HG03175 (cell line): ENCODE measurements at regions not wholly inside any gene's neighbourhood (a gene's known extent, or its start where the extent isn't known, plus 50 kb on each side); places are given as distances from the start of the nearest gene placed in this dataset.
"Not testable (repeated sequence)": the region's sequence is repeated elsewhere in the genome, so short reads cannot be mapped to it uniquely, and the experiment has no call there.

ENCODE experiments used
- ATAC-seq: cut with Tn5 transposase; IDR thresholded peaks from one replicate; pipeline ENCODE4 v1.9.1; 2021; ENCODE audit warnings: mild to moderate bottlenecking, moderate library complexity; ENCODE audit not compliant: unreplicated experiment

GRCh38 chr10:35838054-35838453, 196.0 kb upstream of the FZD8 start:
- no peak for ATAC-seq

DNA sequence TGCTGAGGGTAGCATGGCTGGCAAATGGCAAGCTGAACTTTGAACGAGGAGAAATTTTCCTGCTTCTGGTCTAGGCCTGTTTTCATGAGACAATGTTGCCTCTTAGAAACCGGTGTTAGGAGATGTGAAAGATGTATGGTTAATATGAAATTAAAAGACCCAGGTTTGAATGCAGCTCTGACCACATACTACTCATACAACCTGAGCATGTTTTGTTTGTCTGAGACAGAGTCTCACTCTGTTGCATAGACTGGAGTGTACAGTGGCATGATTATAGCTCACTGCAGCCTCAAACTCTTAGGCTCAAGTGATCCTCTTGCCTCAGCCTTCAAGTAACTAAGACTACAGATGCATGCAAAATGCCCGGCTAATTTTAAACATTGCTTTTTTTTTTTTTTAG, 193.4 kb upstream of the FZD8 start:
- no peak for ATAC-seq

DNA sequence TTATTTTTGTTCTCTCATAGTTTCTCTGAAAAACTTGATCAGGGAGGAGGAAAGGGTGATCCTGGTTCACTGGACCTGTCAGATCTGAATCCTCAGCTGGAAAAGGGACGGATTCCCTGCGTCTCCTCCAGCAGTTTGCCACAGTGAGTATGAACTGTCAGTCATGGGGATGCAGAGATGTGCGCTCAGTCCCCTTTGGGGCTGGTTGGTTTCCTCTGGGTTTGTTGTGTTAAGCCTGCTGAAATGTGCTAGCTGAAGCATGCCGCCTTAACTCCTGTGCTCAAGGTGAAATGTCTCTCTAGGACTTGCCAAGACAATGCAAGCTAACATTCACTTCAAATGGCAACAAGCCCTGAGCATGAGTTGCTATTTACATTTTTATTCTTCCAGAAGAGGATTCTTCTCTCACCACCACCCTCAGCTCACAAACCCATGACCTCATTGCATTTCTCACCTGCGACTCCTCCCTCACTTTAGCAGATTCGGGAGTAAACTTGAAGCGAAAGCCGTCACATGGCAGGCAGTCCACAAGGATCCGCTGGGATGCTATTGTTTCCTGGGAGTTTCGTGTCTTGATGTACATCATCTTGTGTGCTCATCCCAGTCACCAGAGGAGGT, 192.9 kb upstream of the FZD8 start:
- no peak for ATAC-seq

GRCh38 chr10:35827783-35828182, 185.7 kb upstream of the FZD8 start:
- no peak for ATAC-seq

DNA sequence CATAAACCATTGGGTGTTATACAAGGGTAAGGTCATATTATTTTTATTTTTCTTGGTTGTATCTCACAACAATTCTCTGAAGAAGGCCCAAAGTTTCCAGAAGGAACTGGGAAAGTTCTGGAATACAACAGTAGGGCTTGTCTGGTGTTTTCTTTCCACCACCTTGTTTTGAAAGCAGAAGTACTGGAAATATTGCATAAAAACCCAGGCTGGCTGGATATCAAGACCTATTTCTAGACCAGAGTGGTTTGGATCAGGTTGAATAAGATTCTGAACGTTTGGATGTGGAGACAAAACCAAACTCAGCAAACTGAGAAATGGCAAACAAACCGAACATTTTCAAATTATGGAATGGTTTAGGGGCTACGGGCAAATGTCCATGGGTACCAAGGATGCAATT, 182.6 kb upstream of the FZD8 start:
- ATAC-seq, result no peak

DNA sequence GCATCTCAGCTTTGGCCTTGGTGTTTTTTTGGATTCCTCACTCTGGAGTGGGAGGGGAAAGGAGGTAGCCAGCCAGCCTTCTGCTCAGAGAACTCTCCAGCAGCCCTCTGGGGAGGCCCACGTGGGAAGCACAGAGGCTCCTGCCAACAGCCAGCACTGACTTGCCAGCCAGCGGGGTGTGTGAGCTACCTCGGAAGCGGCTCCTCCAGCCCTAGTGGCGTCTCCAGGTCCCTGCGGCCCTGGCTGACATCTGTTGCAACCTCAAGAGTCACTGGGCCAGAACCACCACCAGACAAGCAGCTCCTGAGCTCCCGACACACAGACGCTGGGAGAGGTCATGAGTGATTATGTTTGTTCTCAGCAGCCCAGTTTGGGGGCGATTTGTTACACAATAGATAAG, 180.2 kb upstream of the FZD8 start:
- no peak for ATAC-seq

DNA sequence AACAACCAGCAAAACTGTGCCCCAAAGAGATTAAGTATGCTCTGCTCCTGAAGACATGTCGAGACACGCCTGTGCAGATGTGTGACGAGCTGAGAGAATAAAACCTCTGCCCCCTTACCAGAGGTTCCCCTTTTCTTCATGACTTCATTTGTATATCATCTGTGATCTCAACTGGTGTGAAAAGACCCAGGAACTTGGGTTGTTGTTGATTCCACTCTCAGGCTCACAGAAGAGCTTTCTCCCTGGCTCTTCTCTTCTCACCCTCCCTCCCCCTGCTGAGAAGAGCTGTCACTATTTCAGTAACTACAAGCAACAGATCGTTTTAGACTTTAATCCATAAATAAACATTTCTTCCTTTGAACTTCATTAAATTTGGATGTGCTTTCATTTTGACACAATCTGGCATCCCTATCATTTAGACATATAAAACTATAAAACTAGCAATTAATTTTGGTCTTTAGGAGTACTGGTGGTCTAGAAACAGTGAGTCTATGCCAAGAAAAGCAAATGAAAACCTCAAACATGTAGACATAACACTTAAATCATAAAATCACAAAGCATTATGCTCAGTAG, 179.3 kb upstream of the FZD8 start:
- ATAC-seq, result peak; percentile 92

DNA sequence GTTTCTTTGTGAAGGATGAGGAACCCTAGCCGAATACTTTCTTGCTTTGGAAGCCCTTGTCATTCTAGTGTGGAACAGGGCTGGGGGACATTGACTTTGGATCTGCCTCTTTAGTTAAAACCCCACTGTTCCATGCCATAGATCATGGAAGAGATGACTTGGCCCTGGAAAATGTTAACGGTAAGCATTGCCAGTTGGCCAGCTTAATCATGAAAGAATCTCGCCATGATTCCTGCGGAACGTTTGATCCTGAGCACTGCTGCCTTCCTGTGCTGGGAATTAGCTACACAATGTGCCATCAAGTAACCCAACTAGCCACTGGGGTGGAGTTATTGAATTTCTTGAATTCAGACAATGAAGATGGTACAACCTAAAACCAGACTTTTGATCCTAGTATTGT, 177.6 kb upstream of the FZD8 start:
- no peak for ATAC-seq

GRCh38 chr10:35819011-35819410, 176.9 kb upstream of the FZD8 start:
- no peak for ATAC-seq

GRCh38 chr10:35817109-35817508, 175.0 kb upstream of the FZD8 start:
- ATAC-seq, result not testable (repeated sequence)

DNA sequence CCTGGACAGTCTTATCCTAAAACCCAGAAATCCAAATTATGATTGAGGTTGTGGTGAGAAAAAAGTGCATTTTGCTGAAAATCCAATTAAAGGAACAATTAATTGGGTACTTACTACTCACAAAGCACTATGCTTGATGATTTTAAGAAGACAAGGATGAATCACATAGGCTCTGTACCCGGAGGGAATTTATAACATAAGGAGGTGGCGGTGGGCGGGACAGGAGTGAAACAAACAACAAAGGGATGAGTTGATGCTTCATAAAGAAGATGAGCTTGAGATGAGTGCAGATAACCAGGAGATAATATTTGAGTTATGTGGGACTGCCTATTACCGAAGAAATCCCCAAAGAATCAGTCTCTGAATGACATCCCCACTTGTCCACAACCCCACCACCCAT, 171.1 kb upstream of the FZD8 start:
- no peak for ATAC-seq

DNA sequence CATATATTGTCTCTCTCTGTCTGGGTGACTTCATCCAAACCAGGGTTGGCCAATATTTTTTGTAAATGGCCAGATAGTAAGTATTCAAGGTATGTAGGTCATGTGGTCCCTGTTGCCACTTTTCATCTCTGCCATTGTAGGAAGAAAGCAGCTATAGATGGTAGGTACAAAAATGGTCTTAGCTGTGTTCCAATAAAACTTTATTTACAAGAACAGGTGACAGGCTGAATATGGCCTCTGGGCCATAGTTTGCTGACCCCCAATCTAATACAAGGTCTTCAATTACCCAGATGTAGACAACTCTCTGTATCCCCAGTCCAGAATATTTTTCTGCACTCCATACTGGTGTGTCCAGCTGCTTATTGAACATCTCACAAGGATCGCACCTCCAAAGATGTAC, 166.2 kb upstream of the FZD8 start:
- no peak for ATAC-seq

DNA sequence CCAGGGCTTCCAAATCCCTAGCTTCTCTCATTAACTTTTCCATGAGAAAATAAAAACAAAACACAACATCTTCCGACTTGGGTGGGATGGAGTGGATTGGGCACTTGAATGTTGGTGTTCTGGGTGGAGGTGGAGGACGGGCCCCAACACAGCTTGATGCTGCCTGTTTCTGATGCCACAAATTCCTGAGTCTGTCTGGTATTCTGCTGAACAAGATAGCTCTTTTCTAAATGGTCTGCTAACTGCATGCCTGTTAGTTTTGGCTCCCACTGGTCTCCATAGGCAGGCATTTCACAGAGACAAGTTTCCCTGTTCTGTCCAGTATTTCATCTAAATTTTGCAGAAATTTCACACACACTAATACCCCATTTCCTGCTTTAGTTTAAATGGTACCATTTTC, 160.9 kb upstream of the FZD8 start:
- no peak for ATAC-seq

GRCh38 chr10:35797187-35797586, 155.1 kb upstream of the FZD8 start:
- no peak for ATAC-seq

GRCh38 chr10:35795131-35795824, 153.2 kb upstream of the FZD8 start:
- ATAC-seq, result no peak

DNA sequence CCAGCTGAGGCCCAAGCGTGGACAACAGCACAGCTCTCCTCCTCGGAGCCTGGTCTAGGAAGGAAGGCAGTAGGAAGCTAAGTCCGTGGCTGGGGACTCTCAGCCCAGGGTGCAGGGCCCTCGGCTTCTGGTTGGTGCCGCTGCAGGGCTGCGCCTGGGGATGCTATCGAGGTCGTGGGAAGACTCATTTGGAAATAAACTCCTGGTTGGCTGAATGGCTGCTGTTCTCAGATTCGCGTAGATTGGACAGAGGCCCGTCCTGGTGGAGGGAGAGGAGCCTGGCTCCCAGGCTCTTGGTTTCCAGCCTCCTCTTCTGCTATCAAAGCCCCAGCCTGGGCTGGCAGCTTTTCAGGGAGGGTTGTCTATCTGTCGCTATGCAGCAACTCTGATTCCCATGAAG, 152.6 kb upstream of the FZD8 start:
- ATAC-seq, result no peak

DNA sequence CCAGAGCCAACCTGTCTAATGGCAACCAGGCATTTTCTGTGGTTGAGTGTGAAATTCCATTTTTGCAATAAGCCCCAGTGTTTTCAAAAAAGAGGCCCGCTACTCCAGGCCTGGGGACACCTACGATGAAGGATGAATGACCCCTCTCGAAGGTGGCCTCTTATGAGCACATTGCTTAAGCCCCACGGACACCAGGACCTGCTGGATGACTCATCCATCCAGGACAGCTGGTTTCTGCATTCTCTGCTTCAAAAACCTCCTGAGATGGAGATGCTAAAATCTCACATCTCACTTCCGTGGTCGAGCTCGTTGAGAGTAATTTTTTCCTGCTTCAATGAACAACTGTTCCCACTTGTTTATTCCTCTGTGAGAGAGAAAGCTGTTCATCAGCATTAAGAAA, 150.2 kb upstream of the FZD8 start:
- ATAC-seq, result no peak

DNA sequence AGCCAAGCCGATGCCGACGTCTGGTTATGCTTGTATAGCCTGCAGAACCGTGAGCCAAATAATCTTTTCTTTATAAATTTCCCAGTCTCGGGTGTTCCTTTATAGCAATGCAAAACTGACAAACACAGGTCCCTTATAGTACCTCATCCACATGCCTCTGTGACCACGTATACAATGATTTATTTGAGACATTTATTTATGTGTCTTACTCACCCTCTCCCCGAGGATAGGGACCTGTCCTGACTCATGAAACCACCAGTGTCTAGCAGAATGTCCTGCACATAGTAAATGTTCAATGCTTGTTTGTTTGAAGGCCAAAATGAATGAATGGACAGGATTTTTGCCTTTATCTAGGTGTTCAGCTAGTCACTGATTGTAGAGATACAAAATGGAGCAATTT, 147.9 kb upstream of the FZD8 start:
- no peak for ATAC-seq

DNA sequence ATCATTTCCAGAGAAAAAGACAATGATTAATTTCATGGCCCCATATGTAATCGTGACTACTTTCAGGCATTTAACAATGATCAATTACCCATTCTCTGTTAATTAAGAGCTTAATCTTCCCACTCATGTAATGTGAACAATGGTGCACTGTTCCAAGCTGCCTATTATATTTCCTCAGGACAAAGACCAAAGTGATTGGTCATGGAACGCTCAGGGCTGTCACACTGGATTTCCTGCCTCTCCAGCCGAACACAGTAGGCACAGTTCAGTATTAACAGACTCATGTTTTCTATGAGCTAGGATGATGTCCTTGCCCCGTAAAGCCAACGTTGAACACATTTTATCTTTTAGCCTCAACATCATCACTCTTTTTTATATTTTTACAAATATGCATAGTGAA, 142.7 kb upstream of the FZD8 start:
- ATAC-seq, result no peak

- ATAC-seq, result no peak
Observed at GRCh38 chr10:35783305-35783838, 141.3 kb upstream of the FZD8 start.

DNA sequence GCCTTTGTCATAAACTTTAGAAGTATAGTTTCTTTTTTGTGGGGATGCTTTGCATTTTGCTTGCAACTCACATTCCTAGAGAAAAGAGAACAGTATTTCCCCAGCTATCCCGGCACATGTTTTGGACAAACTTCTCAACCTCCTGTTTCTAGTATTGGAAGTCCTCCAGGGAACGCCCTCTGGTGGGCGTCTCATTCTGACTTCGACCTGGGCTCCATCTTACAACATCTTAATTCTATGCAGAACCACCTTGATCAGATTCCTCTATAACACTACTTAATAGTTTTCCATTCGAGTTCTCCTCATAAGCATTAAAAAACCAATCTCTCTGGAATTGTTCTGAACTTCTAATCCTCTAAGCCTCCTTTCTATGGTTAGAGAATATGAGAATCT, 139.5 kb upstream of the FZD8 start:
- ATAC-seq, result no peak

DNA sequence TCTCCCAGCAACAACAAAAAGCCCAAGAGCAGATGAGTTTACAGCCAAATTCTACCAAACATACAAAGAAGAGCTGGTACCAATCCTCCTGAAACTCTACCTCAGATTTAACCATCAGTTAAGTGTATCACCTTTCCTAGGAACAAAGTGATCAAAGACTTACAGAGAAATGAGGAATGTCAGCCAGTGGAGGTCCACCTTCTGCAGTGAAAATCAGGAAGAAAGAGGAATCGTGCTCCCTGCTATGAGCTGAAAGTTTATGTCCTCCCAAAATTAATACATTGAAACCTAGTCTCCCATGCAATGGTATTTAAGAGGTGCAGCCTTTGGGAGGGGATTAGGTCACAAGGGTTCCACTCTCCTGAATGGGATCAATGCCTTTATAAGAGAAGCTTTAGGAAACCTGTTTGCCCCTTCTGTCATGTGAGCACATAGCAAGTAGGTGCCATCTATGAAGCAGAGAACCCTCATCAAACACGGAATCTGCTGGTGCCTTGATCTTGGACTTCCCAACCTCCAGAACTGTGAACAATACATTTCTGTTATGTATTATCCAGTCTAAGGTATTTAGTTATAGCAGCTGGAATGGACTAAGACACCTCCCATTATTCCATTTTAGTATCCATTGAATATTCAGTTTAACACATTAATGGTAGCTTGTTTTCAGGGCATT, 139.0 kb upstream of the FZD8 start:
- ATAC-seq, result no peak
